Stomach (tissue), 8 donors: ENCODE measurements at regions not wholly inside any gene's neighbourhood (a gene's known extent, or its start where the extent isn't known, plus 50 kb on each side); places are given as distances from the start of the nearest gene placed in this dataset.
A peak's percentile ranks its signal among the peaks of the same experiment; 100 is the strongest.

Source experiments
- DNase-seq, 2 donors: peaks; one replicate each; pipeline versions ENCODE4 v3.0.0 to v3.0.0-alpha.2; 2013 to 2019
- H3K27ac ChIP-seq, 5 donors: fragments of 200-600 bp in 4 of 5; sonication (generic) in 4 of 5; one replicate each; pipeline ENCODE4 v1.5.1; 2013 to 2019; ENCODE audit warnings: mild to moderate bottlenecking in 1 of 5, moderate library complexity in 1 of 5
- H3K27me3 ChIP-seq, 3 donors: fragments of 200-600 bp; sonication (generic); one replicate each; pipeline ENCODE4 v1.5.1; 2017 to 2019; ENCODE audit warnings: mixed run types in 1 of 3
- H3K36me3 ChIP-seq, 4 donors: fragments of 200-600 bp; sonication (generic); 1 replicate in 3 of 4; 2 replicates in 1 of 4; pipeline ENCODE4 v1.5.1; 2016 to 2019
- H3K4me1 ChIP-seq, 4 donors: fragments of 200-600 bp; sonication (generic); one replicate each; pipeline ENCODE4 v1.5.1; 2016 to 2019
- H3K4me3 ChIP-seq, 4 donors: fragments of 200-600 bp; sonication (generic) in 3 of 4; one replicate each; pipeline ENCODE4 v1.5.1; 2016 to 2019; ENCODE audit warnings: mild to moderate bottlenecking in 1 of 4
- H3K9me3 ChIP-seq, 4 donors: fragments of 200-600 bp; sonication (generic); one replicate each; pipeline ENCODE4 v1.5.1; 2016 to 2019
- EP300 ChIP-seq: sonication (generic); formaldehyde crosslinking; IDR thresholded peaks from one replicate; pipeline ENCODE4 v1.6.1; 2017; ENCODE audit warnings: antibody characterized with exemption
- POLR2A ChIP-seq, 4 donors: fragments of 450-650 bp; IDR thresholded peaks; one replicate each; pipeline ENCODE4 v1.6.1; 2016; ENCODE audit warnings: antibody characterized with exemption in 4 of 4, control low read depth in 2 of 4, mild to moderate bottlenecking in 1 of 4, moderate library complexity in 1 of 4
- POLR2AphosphoS5 ChIP-seq, 3 donors: sonication (generic); formaldehyde crosslinking; IDR thresholded peaks; one replicate each; pipeline ENCODE4 v1.6.1; 2016; ENCODE audit warnings: antibody characterized with exemption in 3 of 3
- WGBS, 5 donors: extraction: QIAGEN DNeasy Blood & Tissue Kit in 3 of 5; methylation state at CpG; one replicate each; pipeline versions ENCODE4 v1.1.5 to v1.1.7; 2013 to 2018; 5-methylcytosine and 5-hydroxymethylcytosine counted together
- intact Hi-C: fragments of 100-400 bp; cut with DNase I; formaldehyde crosslinking; loops from one replicate; pipeline ENCODE4 v1.15.1; 2023; ENCODE audit warnings: low total_unique reads
- TF ChIP-seq, protein P1 (sequence below), 7 experiments: fragments of 450-650 bp in 4 of 7; fragments of 200-600 bp in 3 of 7; sonication (generic) in 3 of 7; IDR thresholded peaks; one replicate each; pipeline ENCODE4 v1.5.1; 2016 to 2019; ENCODE audit warnings: antibody characterized with exemption in 7 of 7, control low read depth in 2 of 7, mild to moderate bottlenecking in 1 of 7
- donor health status: healthy with polysubstance abuse.
- donor health status: Bipolar disorder and iron deficiency.
- donor health status: healthy.

GRCh38 chr20:10752206-10752605 lies 78.4 kb upstream of the JAG1 start:
- Histone ChIP-seq H3K27me3 (no peaks in the 10 kb centered on the region), H3K27ac (no peak overlapping the region), H3K4me3 (no peak overlapping the region), H3K9me3 (no peaks in the 10 kb centered on the region), H3K36me3 (no peaks in the 10 kb centered on the region), H3K4me1 (no peaks in the 10 kb centered on the region)
- TF ChIP-seq POLR2A (IDR thresholded peaks at IDR 0.05): no peak
- TF ChIP-seq POLR2AphosphoS5 (IDR thresholded peaks at IDR 0.05): no peak
- TF ChIP-seq, protein P1, sequence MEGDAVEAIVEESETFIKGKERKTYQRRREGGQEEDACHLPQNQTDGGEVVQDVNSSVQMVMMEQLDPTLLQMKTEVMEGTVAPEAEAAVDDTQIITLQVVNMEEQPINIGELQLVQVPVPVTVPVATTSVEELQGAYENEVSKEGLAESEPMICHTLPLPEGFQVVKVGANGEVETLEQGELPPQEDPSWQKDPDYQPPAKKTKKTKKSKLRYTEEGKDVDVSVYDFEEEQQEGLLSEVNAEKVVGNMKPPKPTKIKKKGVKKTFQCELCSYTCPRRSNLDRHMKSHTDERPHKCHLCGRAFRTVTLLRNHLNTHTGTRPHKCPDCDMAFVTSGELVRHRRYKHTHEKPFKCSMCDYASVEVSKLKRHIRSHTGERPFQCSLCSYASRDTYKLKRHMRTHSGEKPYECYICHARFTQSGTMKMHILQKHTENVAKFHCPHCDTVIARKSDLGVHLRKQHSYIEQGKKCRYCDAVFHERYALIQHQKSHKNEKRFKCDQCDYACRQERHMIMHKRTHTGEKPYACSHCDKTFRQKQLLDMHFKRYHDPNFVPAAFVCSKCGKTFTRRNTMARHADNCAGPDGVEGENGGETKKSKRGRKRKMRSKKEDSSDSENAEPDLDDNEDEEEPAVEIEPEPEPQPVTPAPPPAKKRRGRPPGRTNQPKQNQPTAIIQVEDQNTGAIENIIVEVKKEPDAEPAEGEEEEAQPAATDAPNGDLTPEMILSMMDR (IDR thresholded peaks at IDR 0.05): no peak
- no peak for TF ChIP-seq EP300
- intact Hi-C loops: no loop called here
- no peak for DNase-seq

DNA sequence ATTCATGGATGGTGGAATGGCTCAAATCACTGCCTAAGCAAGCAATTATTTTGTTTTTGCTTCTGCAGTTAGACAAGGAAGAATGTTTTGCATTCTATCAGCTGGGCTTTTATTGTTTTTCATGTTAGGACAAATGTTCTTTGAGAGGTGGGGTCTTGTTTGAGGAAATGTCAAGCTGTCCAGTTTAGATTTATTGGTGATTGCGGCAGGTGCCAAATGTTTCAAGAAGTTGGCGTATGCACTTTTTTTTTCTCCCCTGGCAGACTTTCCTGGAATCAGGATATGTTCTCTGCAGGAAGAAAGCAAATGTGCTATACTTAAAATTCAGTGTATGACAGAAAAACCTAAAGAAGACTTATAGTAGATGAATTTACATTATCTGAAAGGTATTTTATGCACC lies 81.0 kb upstream of the JAG1 start:
- Histone ChIP-seq H3K27ac (no peak overlapping the region), H3K36me3 (no peaks in the 10 kb centered on the region), H3K9me3 (no peaks in the 10 kb centered on the region), H3K4me1 (no peaks in the 10 kb centered on the region), H3K27me3 (no peaks in the 10 kb centered on the region), H3K4me3 (no peak overlapping the region)
- WGBS, 5 donors: 51 to 66% (median 53%) methylated on average over 2 of the region's 2 CpGs
- intact Hi-C loops: no loop called here
- DNase-seq: no peak
- TF ChIP-seq, protein P1 (IDR thresholded peaks at IDR 0.05): no peak

GRCh38 chr20:10758446-10758845 lies 84.6 kb upstream of the JAG1 start:
- H3K36me3 ChIP-seq: no peaks in the 10 kb centered on the region
- TF ChIP-seq EP300: no peak
- 63 to 83% (median 77%) methylated on average over 4 of the region's 4 CpGs for WGBS, 5 donors
- intact Hi-C loops: no loop called here
- no peak overlapping the region for H3K27ac ChIP-seq
- no peaks in the 10 kb centered on the region for H3K9me3 ChIP-seq
- DNase-seq: no peak
- H3K4me1 ChIP-seq: peaks cover 0 to 4% (median 0%) of the 10 kb centered on the region in 4 donors
- H3K27me3 ChIP-seq: no peaks in the 10 kb centered on the region
- H3K4me3 ChIP-seq: no peak overlapping the region

DNA sequence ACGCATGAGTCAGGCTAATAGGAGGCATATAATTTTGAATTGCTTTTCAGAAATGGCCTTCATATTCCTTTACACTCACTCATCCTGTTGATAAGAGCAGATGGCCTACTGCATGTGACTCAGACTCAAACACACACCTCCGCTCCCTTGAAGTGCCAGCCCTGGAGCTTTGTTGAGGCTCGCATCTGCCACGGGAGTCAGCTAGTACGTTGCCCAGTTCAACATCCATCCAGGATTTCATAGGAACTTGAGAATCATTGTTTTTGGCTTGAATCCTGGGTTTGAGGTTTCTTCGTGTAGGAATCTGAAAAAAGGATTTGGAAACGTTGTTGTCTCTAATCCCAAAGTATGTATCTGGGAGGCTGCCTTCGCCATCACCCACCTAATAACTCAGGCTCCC lies 87.4 kb upstream of the JAG1 start:
- no peaks in the 10 kb centered on the region for H3K9me3 ChIP-seq
- 75 to 93% (median 82%) methylated on average over 8 of the region's 8 CpGs for WGBS, 5 donors

DNA sequence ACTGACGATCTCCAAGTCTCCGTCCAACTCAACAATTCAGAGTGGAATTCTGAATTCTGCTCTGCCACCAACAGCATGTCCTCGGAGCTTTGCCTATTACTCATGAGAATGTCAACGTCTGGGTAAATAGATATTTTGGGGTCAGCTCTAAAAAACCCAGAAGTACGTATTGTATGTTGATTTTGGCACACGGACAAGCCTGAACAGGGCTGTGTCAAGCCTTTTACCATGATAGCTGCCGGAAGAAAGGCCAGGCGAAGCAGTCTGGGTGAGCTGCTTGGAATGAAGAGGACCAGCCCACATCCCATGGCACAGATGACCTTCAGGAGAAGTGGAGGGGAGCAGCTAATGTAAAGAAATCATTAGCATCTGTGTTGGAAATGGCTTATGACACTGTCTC lies 88.0 kb upstream of the JAG1 start:
- DNase-seq: peak in 1 of 2 donors; percentile 41
- TF ChIP-seq, protein P1 (IDR thresholded peaks at IDR 0.05): no peak
- no peak for TF ChIP-seq POLR2A (IDR thresholded peaks at IDR 0.05)
- no peak for TF ChIP-seq EP300
- no peak for TF ChIP-seq POLR2AphosphoS5 (IDR thresholded peaks at IDR 0.05)
- H3K4me1 ChIP-seq: peaks cover 0 to 4% (median 0%) of the 10 kb centered on the region in 4 donors
- intact Hi-C loops: no loop called here
- H3K27me3 ChIP-seq: no peaks in the 10 kb centered on the region
- no peak overlapping the region for H3K27ac ChIP-seq
- H3K4me3 ChIP-seq: no peak overlapping the region
- H3K9me3 ChIP-seq: no peaks in the 10 kb centered on the region
- 48 to 61% (median 51%) methylated on average over 8 of the region's 8 CpGs for WGBS, 5 donors
- H3K36me3 ChIP-seq: no peaks in the 10 kb centered on the region

More for the DNA sequence above, 87.4 kb upstream of the JAG1 start:
- Histone ChIP-seq H3K4me3 (no peak overlapping the region), H3K27ac (no peak overlapping the region), H3K27me3 (no peaks in the 10 kb centered on the region), H3K36me3 (no peaks in the 10 kb centered on the region), H3K4me1 (peaks cover 0 to 4% (median 0%) of the 10 kb centered on the region in 4 donors)
- TF ChIP-seq POLR2A (IDR thresholded peaks at IDR 0.05) (no peak), POLR2AphosphoS5 (IDR thresholded peaks at IDR 0.05) (no peak), EP300 (no peak)
- TF ChIP-seq, protein P1 (IDR thresholded peaks at IDR 0.05): no peak
- intact Hi-C loops: no loop called here
- no peak for DNase-seq
